Mesenchymal stem cell (in vitro differentiated cells and primary cell): ENCODE measurements at regions not wholly inside any gene's neighbourhood (a gene's known extent, or its start where the extent isn't known, plus 50 kb on each side); places are given as distances from the start of the nearest gene placed in this dataset.

Experiments
- DNase-seq: peaks from one replicate; pipeline ENCODE4 v3.0.0-alpha.2; 2013
- H2AFZ ChIP-seq: one replicate; pipeline ENCODE4 v1.6.1; 2013; ENCODE audit warnings: low read depth, mild to moderate bottlenecking, control low read depth, inconsistent platforms, low read length, moderate library complexity
- H2AK5ac ChIP-seq: 2 replicates; pipeline ENCODE4 v1.6.1; 2013; ENCODE audit warnings: low read length, moderate library complexity, mild to moderate bottlenecking, inconsistent platforms; ENCODE audit not compliant: severe bottlenecking
- H2BK120ac ChIP-seq: one replicate; pipeline ENCODE4 v1.6.1; 2013; ENCODE audit warnings: low read depth, mild to moderate bottlenecking, inconsistent platforms, low read length, moderate library complexity
- H2BK12ac ChIP-seq, 2 experiments: one replicate each; pipeline ENCODE4 v1.6.1; 2013; ENCODE audit warnings: inconsistent platforms in 2 of 2, low read length in 2 of 2, mild to moderate bottlenecking in 2 of 2, moderate library complexity in 2 of 2, control low read depth in 1 of 2
- H2BK15ac ChIP-seq: one replicate; pipeline ENCODE4 v1.6.1; 2013; ENCODE audit warnings: mild to moderate bottlenecking, low read depth, inconsistent platforms; ENCODE audit not compliant: poor library complexity, severe bottlenecking
- H2BK5ac ChIP-seq: 2 replicates; pipeline ENCODE4 v1.6.1; 2013; ENCODE audit warnings: low read depth, mild to moderate bottlenecking, low read length, control low read depth, inconsistent platforms; ENCODE audit not compliant: poor library complexity, severe bottlenecking
- H3K14ac ChIP-seq, 2 experiments: one replicate each; pipeline ENCODE4 v1.6.1; 2013; ENCODE audit warnings: inconsistent platforms in 2 of 2, low read length in 2 of 2, control low read depth in 1 of 2, mild to moderate bottlenecking in 1 of 2, moderate library complexity in 1 of 2
- H3K18ac ChIP-seq, 2 experiments: one replicate each; pipeline ENCODE4 v1.6.1; 2013; ENCODE audit warnings: inconsistent platforms in 2 of 2, low read length in 2 of 2, control low read depth in 1 of 2, low read depth in 1 of 2, mild to moderate bottlenecking in 1 of 2
- H3K23ac ChIP-seq, 2 experiments: one replicate each; pipeline ENCODE4 v1.6.1; 2013; ENCODE audit warnings: inconsistent platforms in 2 of 2, low read length in 2 of 2, mild to moderate bottlenecking in 2 of 2, moderate library complexity in 2 of 2, control low read depth in 1 of 2
- H3K27ac ChIP-seq: 2 replicates; pipeline ENCODE4 v1.5.1; 2013; ENCODE audit warnings: mild to moderate bottlenecking, moderate library complexity, low read length, control low read depth, inconsistent platforms; ENCODE audit not compliant: poor library complexity, severe bottlenecking
- H3K27me3 ChIP-seq, 2 experiments: 2 replicates each; pipeline versions ENCODE4 v1.6.1 to v1.7.0; 2013; ENCODE audit warnings: low read length in 2 of 2, mild to moderate bottlenecking in 2 of 2, moderate library complexity in 2 of 2, control low read depth in 1 of 2, inconsistent platforms in 1 of 2; ENCODE audit not compliant: control insufficient read depth in 1 of 2, insufficient read depth in 1 of 2
- H3K36me3 ChIP-seq, 2 experiments: 2 replicates each; pipeline versions ENCODE4 v1.6.1 to v1.7.0; 2013; ENCODE audit warnings: low read length in 2 of 2, control low read depth in 1 of 2, inconsistent platforms in 1 of 2, low read depth in 1 of 2, mild to moderate bottlenecking in 1 of 2; ENCODE audit not compliant: insufficient read depth in 2 of 2, control insufficient read depth in 1 of 2
- H3K4ac ChIP-seq, 2 experiments: one replicate each; pipeline ENCODE4 v1.6.1; 2013; ENCODE audit warnings: inconsistent platforms in 2 of 2, low read length in 2 of 2, mild to moderate bottlenecking in 2 of 2, moderate library complexity in 2 of 2, control low read depth in 1 of 2, low read depth in 1 of 2
- H3K4me1 ChIP-seq: 2 replicates; pipeline ENCODE4 v1.6.1; 2013; ENCODE audit warnings: low read depth, low read length, control low read depth; ENCODE audit not compliant: control insufficient read depth, insufficient read depth
- H3K4me2 ChIP-seq: 2 replicates; pipeline ENCODE4 v1.6.1; 2013; ENCODE audit warnings: low read length, mild to moderate bottlenecking, inconsistent platforms; ENCODE audit not compliant: poor library complexity, severe bottlenecking
- H3K4me3 ChIP-seq, 2 experiments: 2 replicates each; pipeline versions ENCODE4 v1.5.1 to v1.7.0; 2013; ENCODE audit warnings: low read length in 2 of 2, mild to moderate bottlenecking in 2 of 2, control low read depth in 1 of 2, low read depth in 1 of 2; ENCODE audit not compliant: insufficient read depth in 1 of 2
- H3K79me1 ChIP-seq: replicated peaks from 2 replicates; pipeline ENCODE4 v1.6.1; 2013; ENCODE audit warnings: mild to moderate bottlenecking, control low read depth, low read length, inconsistent platforms; ENCODE audit not compliant: poor library complexity, severe bottlenecking
- H3K9ac ChIP-seq: 2 replicates; pipeline ENCODE4 v1.7.0; 2013; ENCODE audit warnings: mild to moderate bottlenecking, low read length, moderate library complexity
- H3K9me3 ChIP-seq: 2 replicates; pipeline ENCODE4 v1.7.0; 2013; ENCODE audit warnings: mild to moderate bottlenecking, low read length; ENCODE audit not compliant: control insufficient read depth
- H4K8ac ChIP-seq: one replicate; pipeline ENCODE4 v1.6.1; 2013; ENCODE audit warnings: inconsistent platforms, mild to moderate bottlenecking, low read length, moderate library complexity
- H4K91ac ChIP-seq: one replicate; pipeline ENCODE4 v1.6.1; 2013; ENCODE audit warnings: mild to moderate bottlenecking, low read length, inconsistent platforms
- WGBS: methylation state at CpG from one replicate; pipeline ENCODE4 v1.1.7; 2013; ENCODE audit warnings: mixed read lengths; 5-methylcytosine and 5-hydroxymethylcytosine counted together

GRCh38 chr12:98173773-98174427, 341.5 kb upstream of the TMPO start:
- H3K27me3 ChIP-seq: peaks cover 0 to 3% of the 10 kb centered on the region in 2 experiments
- no peak overlapping the region for H2AK5ac ChIP-seq
- H3K27ac ChIP-seq: no peak overlapping the region
- H4K8ac ChIP-seq: no peak overlapping the region
- no peaks in the 10 kb centered on the region for H3K36me3 ChIP-seq
- no peaks in the 10 kb centered on the region for H3K4me1 ChIP-seq
- H2BK120ac ChIP-seq: no peak overlapping the region
- no peak overlapping the region for H3K4me3 ChIP-seq
- H3K4ac ChIP-seq: no peak overlapping the region
- DNase-seq: no peak
- H3K18ac ChIP-seq: no peak overlapping the region
- H4K91ac ChIP-seq: no peak overlapping the region
- H2BK15ac ChIP-seq: no peak overlapping the region
- H2AFZ ChIP-seq: no peak overlapping the region
- H2BK12ac ChIP-seq: no peak overlapping the region
- H3K79me1 ChIP-seq: no peaks in the 10 kb centered on the region
- WGBS: no CpG with 5 or more reads among the region's 1 CpG
- no peak overlapping the region for H3K9ac ChIP-seq
- H3K4me2 ChIP-seq: no peak overlapping the region
- no peaks in the 10 kb centered on the region for H3K9me3 ChIP-seq
- H2BK5ac ChIP-seq: no peak overlapping the region
- no peak overlapping the region for H3K23ac ChIP-seq
- no peak overlapping the region for H3K14ac ChIP-seq

- Histone ChIP-seq H2BK12ac (no peak overlapping the region), H3K4me3 (no peak overlapping the region), H2AK5ac (no peak overlapping the region), H3K79me1 (no peaks in the 10 kb centered on the region), H3K4me1 (no peaks in the 10 kb centered on the region), H3K14ac (no peak overlapping the region), H2BK120ac (no peak overlapping the region), H3K27ac (no peak overlapping the region), H3K9ac (no peak overlapping the region), H2BK15ac (no peak overlapping the region), H4K91ac (no peak overlapping the region), H2BK5ac (no peak overlapping the region), H3K27me3 (peaks cover 0 to 3% of the 10 kb centered on the region in 2 experiments), H2AFZ (no peak overlapping the region), H3K4ac (no peak overlapping the region), H3K18ac (no peak overlapping the region), H4K8ac (no peak overlapping the region), H3K23ac (no peak overlapping the region), H3K4me2 (no peak overlapping the region), H3K36me3 (no peaks in the 10 kb centered on the region), H3K9me3 (no peaks in the 10 kb centered on the region)
- 67% methylated on average over 5 of the region's 5 CpGs for WGBS
- no peak for DNase-seq
Measured at GRCh38 chr12:98174428-98174809, 341.0 kb upstream of the TMPO start.

- Histone ChIP-seq H2AFZ (no peak overlapping the region), H4K91ac (no peak overlapping the region), H3K9ac (no peak overlapping the region), H3K14ac (no peak overlapping the region), H2AK5ac (no peak overlapping the region), H3K4ac (no peak overlapping the region), H3K36me3 (no peaks in the 10 kb centered on the region), H3K27ac (no peak overlapping the region), H4K8ac (no peak overlapping the region), H2BK12ac (no peak overlapping the region), H3K18ac (no peak overlapping the region), H3K4me3 (no peak overlapping the region), H3K9me3 (no peaks in the 10 kb centered on the region), H3K79me1 (no peaks in the 10 kb centered on the region), H3K4me1 (no peaks in the 10 kb centered on the region), H2BK5ac (no peak overlapping the region), H3K23ac (no peak overlapping the region), H3K4me2 (no peak overlapping the region), H2BK15ac (no peak overlapping the region), H2BK120ac (no peak overlapping the region), H3K27me3 (peaks cover 2 to 3% of the 10 kb centered on the region in 2 experiments)
- DNase-seq: no peak
Measured at GRCh38 chr12:98178126-98178525, 337.3 kb upstream of the TMPO start.

- Histone ChIP-seq H4K91ac (no peak overlapping the region), H3K36me3 (no peaks in the 10 kb centered on the region), H2BK5ac (no peak overlapping the region), H3K18ac (no peak overlapping the region), H3K79me1 (no peaks in the 10 kb centered on the region), H2AFZ (no peak overlapping the region), H3K23ac (no peak overlapping the region), H2AK5ac (no peak overlapping the region), H4K8ac (no peak overlapping the region), H2BK120ac (no peak overlapping the region), H3K4me2 (no peak overlapping the region), H3K9ac (no peak overlapping the region), H3K14ac (no peak overlapping the region), H3K9me3 (no peaks in the 10 kb centered on the region), H2BK15ac (no peak overlapping the region), H3K27me3 (peaks cover 3 to 4% of the 10 kb centered on the region in 2 experiments), H3K27ac (no peak overlapping the region), H3K4ac (no peak overlapping the region), H3K4me3 (no peak overlapping the region), H2BK12ac (no peak overlapping the region), H3K4me1 (no peaks in the 10 kb centered on the region)
- no peak for DNase-seq
Measured at GRCh38 chr12:98179151-98179550, 336.2 kb upstream of the TMPO start.
